ENCODE measurements at regions not wholly inside any gene's neighbourhood (a gene's known extent, or its start where the extent isn't known, plus 50 kb on each side); places are given as distances from the start of the nearest gene placed in this dataset.

DNA sequence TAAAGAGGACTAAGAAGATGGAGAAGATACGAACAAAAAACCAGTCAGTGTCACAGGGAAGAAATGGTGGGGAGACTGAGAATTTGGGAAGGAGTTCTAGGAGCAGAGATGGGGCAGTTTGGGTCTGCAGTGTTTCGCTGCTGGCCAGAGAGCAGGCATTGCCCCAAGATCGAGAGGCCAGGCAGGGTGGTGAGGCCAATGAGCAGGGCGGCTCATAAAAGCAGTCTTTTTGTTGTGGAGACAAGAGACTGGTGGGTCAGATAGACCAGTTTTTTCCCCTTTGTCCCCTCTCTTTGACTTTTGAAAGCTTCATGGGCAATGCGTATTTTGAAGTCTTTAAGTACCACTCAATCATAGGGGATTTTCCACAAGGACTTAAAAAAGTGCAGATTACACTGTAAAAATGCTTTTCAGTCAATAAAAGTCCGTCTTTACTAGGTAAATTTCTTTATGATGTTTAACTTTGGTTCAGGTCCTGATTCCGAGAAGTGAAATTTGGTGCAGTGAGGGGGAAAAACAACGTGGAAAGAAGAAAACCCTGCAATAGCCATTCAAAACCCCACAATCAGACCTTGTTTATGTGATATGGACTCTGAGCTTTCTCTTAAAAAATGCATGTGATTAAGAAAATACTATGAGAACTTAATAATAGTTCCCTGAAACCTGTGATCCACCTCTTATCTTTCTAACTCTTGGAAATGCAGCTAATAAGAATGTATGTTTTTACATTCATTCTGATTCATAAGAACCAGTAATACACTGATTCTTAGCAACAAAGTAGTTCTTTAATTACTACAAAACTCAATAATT lies 338.9 kb downstream of the KLF5 start:
- Histone ChIP-seq H2AFZ (ENCODE audit: low read length, unreplicated experiment) (no peak overlapping the region), H3K27ac (ENCODE audit: low read depth, low read length) (no peak overlapping the region), H3K4me3 (ENCODE audit: low read depth, low read length) (no peak overlapping the region), H3K79me2 (ENCODE audit: control insufficient read depth, insufficient read depth, low read length, unreplicated experiment) (no peaks in the 10 kb centered on the region), H3K27me3 (ENCODE audit: insufficient read depth, low read length) (no peaks in the 10 kb centered on the region), H3K36me3 (ENCODE audit: insufficient read depth, low read length) (no peaks in the 10 kb centered on the region), H3K4me1 (ENCODE audit: control insufficient read depth, insufficient read depth, low read length, unreplicated experiment) (no peaks in the 10 kb centered on the region)

DNA sequence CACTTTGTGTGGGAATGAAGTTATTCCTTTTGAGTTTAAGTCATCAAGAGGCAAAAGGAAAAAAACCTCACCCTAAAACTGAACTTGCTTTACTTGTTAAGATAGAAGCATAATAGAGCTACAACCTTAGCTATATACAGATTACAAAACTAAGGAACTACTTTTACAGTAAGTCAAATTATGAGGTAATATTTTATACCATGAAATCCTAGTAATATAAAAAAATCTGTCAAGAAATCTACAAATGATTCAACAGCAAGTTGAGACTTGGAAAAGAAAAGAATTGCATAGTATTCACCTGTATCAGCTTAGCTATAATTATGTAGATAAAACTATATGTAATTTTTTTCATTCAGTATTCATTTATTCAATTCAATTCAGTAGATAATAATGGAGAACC lies 335.3 kb downstream of the KLF5 start:
- no peaks in the 10 kb centered on the region for H3K79me2 ChIP-seq (ENCODE audit: control insufficient read depth, insufficient read depth, low read length, unreplicated experiment)
- no peaks in the 10 kb centered on the region for H3K27me3 ChIP-seq (ENCODE audit: insufficient read depth, low read length)
- no peak overlapping the region for H3K27ac ChIP-seq (ENCODE audit: low read depth, low read length)
- no peaks in the 10 kb centered on the region for H3K4me1 ChIP-seq (ENCODE audit: control insufficient read depth, insufficient read depth, low read length, unreplicated experiment)
- H3K36me3 ChIP-seq (ENCODE audit: insufficient read depth, low read length), result no peaks in the 10 kb centered on the region
- no peak overlapping the region for H2AFZ ChIP-seq (ENCODE audit: low read length, unreplicated experiment)
- no peak overlapping the region for H3K4me3 ChIP-seq (ENCODE audit: low read depth, low read length)

DNA sequence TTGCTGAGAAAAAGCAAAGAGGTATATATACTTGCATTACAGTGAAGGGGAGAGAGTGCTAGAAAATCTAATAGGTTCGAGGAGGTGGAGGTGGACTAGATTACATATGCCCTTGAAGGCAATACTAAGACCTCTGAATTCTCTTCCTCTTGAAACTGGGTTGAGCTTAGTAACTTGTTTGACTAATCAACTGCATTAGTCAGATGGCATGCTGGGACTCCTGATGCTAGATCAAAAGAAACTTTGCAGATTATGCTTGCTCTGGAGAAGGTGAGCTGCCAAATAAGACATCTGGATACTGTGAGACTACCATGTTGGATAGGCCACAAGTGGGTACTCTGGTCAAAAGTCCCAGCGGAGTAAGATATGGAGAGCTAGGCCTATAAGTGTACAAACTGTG lies 331.3 kb downstream of the KLF5 start:
- no peaks in the 10 kb centered on the region for H3K79me2 ChIP-seq (ENCODE audit: control insufficient read depth, insufficient read depth, low read length, unreplicated experiment)
- no peak overlapping the region for H2AFZ ChIP-seq (ENCODE audit: low read length, unreplicated experiment)
- H3K27ac ChIP-seq (ENCODE audit: low read depth, low read length), result no peak overlapping the region
- H3K4me1 ChIP-seq (ENCODE audit: control insufficient read depth, insufficient read depth, low read length, unreplicated experiment), result no peaks in the 10 kb centered on the region
- H3K4me3 ChIP-seq (ENCODE audit: low read depth, low read length), result no peak overlapping the region
- H3K27me3 ChIP-seq (ENCODE audit: insufficient read depth, low read length), result no peaks in the 10 kb centered on the region
- H3K36me3 ChIP-seq (ENCODE audit: insufficient read depth, low read length), result no peaks in the 10 kb centered on the region

DNA sequence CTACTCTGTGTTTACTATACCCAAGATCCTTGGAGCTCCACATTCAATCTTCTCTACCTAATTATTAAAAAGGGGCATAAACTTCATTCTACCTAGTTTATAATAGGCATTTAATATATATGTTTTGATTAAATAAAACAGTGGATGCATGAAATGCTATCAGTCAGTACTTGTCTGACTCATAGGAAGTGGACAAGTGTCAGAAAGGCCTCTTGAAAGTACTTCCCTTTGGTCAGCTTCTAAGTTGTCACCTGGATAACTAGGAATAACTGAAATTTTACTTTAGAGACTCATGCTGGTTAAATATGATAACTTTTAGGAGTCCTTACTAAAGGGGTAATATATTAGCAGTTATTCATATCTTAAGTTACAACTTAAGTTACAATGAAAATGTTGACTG lies 329.8 kb downstream of the KLF5 start:
- Histone ChIP-seq H3K4me3 (ENCODE audit: low read depth, low read length) (no peak overlapping the region), H3K4me1 (ENCODE audit: control insufficient read depth, insufficient read depth, low read length, unreplicated experiment) (no peaks in the 10 kb centered on the region), H2AFZ (ENCODE audit: low read length, unreplicated experiment) (no peak overlapping the region), H3K27ac (ENCODE audit: low read depth, low read length) (no peak overlapping the region), H3K36me3 (ENCODE audit: insufficient read depth, low read length) (no peaks in the 10 kb centered on the region), H3K79me2 (ENCODE audit: control insufficient read depth, insufficient read depth, low read length, unreplicated experiment) (no peaks in the 10 kb centered on the region), H3K27me3 (ENCODE audit: insufficient read depth, low read length) (no peaks in the 10 kb centered on the region)

DNA sequence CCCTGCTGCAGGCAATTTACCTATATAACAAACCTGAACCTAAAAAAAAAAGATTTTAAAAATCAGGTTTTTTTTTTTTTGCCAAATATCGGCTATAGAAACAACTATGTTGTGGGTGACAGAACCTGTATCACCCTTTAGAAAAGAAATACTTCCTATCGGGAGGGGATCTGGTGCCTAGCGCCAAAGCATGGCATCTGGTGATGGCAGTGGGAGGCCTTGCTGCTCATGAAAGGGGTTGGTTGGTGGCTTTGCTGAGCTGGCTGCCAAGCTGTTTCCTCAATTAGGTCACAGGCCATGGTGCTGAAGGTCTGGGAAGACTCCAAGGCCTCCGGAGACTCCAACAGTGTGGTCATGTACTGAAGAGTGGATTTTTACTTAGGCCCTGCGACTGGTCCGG lies 328.5 kb downstream of the KLF5 start:
- no peak overlapping the region for H3K27ac ChIP-seq (ENCODE audit: low read depth, low read length)
- no peaks in the 10 kb centered on the region for H3K79me2 ChIP-seq (ENCODE audit: control insufficient read depth, insufficient read depth, low read length, unreplicated experiment)
- H2AFZ ChIP-seq (ENCODE audit: low read length, unreplicated experiment), result no peak overlapping the region
- no peaks in the 10 kb centered on the region for H3K4me1 ChIP-seq (ENCODE audit: control insufficient read depth, insufficient read depth, low read length, unreplicated experiment)
- no peaks in the 10 kb centered on the region for H3K36me3 ChIP-seq (ENCODE audit: insufficient read depth, low read length)
- H3K27me3 ChIP-seq (ENCODE audit: insufficient read depth, low read length), result no peaks in the 10 kb centered on the region
- no peak overlapping the region for H3K4me3 ChIP-seq (ENCODE audit: low read depth, low read length)

DNA sequence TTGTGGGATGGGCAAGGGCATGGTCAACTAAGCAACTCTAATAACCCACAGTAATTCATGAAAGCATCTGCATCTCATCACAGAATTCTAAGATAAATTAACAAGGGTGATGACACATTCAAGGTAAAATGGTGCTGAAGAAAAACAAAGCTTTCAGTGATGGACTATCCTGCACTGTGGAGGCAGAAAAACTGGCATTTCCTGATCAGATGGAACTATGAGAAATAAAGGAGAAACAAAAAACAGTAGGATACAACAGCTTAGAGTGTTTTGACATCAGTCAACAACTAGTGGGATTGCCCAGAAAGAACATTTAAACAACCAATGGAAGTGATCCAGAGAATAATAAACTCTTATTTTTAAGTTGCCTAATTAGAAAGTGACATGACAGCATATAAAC lies 327.0 kb downstream of the KLF5 start:
- Histone ChIP-seq H3K36me3 (ENCODE audit: insufficient read depth, low read length) (no peaks in the 10 kb centered on the region), H2AFZ (ENCODE audit: low read length, unreplicated experiment) (no peak overlapping the region), H3K79me2 (ENCODE audit: control insufficient read depth, insufficient read depth, low read length, unreplicated experiment) (no peaks in the 10 kb centered on the region), H3K4me1 (ENCODE audit: control insufficient read depth, insufficient read depth, low read length, unreplicated experiment) (no peaks in the 10 kb centered on the region), H3K27ac (ENCODE audit: low read depth, low read length) (no peak overlapping the region), H3K4me3 (ENCODE audit: low read depth, low read length) (no peak overlapping the region), H3K27me3 (ENCODE audit: insufficient read depth, low read length) (no peaks in the 10 kb centered on the region)

DNA sequence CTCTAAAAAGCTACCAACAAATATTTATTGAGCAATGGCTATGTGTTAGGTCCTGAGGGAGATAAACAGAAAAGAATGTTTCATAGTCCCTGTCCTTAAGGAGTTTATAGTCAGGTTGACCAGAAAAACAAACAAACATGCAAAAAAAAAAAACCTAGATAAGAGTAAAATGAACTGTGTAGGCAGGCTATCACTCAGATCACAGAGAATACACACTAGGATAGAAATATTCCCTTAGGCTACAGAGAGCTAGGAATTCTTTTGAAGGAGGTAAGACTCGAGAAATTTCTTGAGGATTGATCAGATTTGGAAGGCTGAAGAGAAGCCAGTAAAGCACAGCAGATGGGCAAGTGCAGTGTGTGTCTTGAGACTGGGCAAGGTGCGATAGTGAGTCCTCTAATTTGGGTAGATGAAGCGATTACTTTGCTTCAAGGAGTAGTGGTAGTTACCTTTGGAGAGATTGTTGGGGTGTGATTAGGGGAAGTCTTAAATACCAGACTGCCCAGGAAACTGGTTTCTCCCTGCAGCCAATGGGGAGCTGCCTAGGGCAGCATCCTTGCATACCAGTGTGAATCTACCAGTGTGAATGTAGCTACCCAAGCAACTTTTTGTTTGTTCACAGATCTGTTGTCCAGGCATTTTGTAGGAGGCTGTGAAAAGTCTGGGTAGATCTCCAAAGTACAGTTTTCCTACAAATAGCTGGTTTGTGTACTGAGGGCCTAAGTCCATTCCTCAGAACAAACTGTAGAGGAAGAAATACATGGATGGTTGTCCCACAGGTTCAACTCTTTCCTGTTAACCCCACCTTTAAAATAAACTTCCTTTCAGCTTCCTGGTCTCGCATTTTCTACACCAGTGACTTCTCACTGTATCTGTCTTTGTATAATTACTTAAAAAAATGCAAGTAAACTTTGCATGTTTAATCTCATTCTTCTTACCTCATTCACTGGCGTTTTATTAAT lies 314.1 kb downstream of the KLF5 start:
- Histone ChIP-seq H3K79me2 (ENCODE audit: control insufficient read depth, insufficient read depth, low read length, unreplicated experiment) (no peaks in the 10 kb centered on the region), H3K27ac (ENCODE audit: low read depth, low read length) (no peak overlapping the region), H2AFZ (ENCODE audit: low read length, unreplicated experiment) (no peak overlapping the region), H3K27me3 (ENCODE audit: insufficient read depth, low read length) (0 out of 2 replicates have a peak, but pooled peaks cover 6% of the 10 kb centered on the region), H3K36me3 (ENCODE audit: insufficient read depth, low read length) (no peaks in the 10 kb centered on the region), H3K4me1 (ENCODE audit: control insufficient read depth, insufficient read depth, low read length, unreplicated experiment) (no peaks in the 10 kb centered on the region), H3K4me3 (ENCODE audit: low read depth, low read length) (no peak overlapping the region)

DNA sequence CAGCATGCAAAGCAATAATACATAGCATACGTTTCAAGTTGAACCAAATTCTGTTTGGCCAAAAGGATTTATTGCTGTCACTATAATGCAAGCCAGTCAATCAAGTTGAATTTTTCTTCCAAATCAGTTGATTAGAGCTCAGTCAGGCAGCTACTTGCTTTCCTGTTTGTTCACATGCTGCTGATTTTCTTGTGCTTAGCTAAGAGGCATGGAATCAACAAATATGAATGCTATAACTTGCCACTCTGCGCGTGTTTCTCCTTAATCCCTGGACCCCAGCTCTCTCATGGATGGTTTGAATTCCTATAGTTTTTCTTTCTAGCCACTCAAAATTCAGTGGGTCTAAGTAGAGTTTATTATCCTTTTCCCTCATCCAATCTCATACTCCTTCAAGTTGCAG lies 311.3 kb downstream of the KLF5 start:
- Histone ChIP-seq H3K79me2 (ENCODE audit: control insufficient read depth, insufficient read depth, low read length, unreplicated experiment) (no peaks in the 10 kb centered on the region), H3K36me3 (ENCODE audit: insufficient read depth, low read length) (no peaks in the 10 kb centered on the region), H3K27ac (ENCODE audit: low read depth, low read length) (no peak overlapping the region), H3K27me3 (ENCODE audit: insufficient read depth, low read length) (0 out of 2 replicates have a peak, but pooled peaks cover 6% of the 10 kb centered on the region), H2AFZ (ENCODE audit: low read length, unreplicated experiment) (no peak overlapping the region), H3K4me1 (ENCODE audit: control insufficient read depth, insufficient read depth, low read length, unreplicated experiment) (no peaks in the 10 kb centered on the region), H3K4me3 (ENCODE audit: low read depth, low read length) (no peak overlapping the region)

DNA sequence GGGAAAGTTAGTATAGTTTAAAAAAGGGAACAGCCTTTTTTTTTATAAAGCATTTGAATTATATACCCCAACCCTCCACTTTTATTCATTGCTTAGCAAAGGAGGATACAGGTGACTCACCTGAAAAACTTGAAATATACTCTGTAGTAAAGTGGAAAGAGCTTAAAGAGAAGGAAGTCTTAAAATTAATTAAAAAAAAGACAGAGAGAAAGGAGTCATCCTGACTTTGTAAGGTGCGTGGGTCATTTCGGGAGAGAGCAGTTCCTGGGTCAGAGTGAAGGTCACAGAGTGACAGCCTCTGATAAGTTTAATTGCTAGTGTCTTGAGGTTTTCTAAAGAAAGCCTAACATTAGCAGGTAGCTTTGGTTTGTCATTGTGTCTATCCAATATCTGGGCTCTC lies 310.3 kb downstream of the KLF5 start:
- H3K79me2 ChIP-seq (ENCODE audit: control insufficient read depth, insufficient read depth, low read length, unreplicated experiment), result no peaks in the 10 kb centered on the region
- H3K4me3 ChIP-seq (ENCODE audit: low read depth, low read length), result no peak overlapping the region
- no peaks in the 10 kb centered on the region for H3K4me1 ChIP-seq (ENCODE audit: control insufficient read depth, insufficient read depth, low read length, unreplicated experiment)
- H3K36me3 ChIP-seq (ENCODE audit: insufficient read depth, low read length), result no peaks in the 10 kb centered on the region
- H3K27me3 ChIP-seq (ENCODE audit: insufficient read depth, low read length), result 0 out of 2 replicates have a peak, but pooled peaks cover 6% of the 10 kb centered on the region
- H3K27ac ChIP-seq (ENCODE audit: low read depth, low read length), result no peak overlapping the region
- H2AFZ ChIP-seq (ENCODE audit: low read length, unreplicated experiment), result no peak overlapping the region

DNA sequence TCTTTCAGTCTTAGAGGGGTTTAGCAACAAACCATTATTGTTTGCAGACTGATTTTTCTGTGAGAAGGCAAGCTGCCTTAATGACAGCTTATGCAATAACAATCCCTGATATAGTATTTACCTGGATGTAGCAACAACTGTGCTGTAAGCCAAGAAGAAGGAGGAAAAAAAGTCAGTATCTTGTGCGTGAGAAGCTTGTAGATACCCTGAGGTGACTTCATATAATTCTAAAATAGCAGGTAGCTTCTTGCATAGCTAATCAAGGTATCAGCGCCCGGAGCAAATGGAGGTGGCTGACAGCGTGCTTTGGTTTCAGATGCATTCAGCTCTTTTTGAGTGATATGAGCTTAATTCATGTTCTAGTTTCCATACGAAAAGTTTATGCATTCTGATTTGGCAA lies 309.8 kb downstream of the KLF5 start:
- no peaks in the 10 kb centered on the region for H3K4me1 ChIP-seq (ENCODE audit: control insufficient read depth, insufficient read depth, low read length, unreplicated experiment)
- H3K27ac ChIP-seq (ENCODE audit: low read depth, low read length), result no peak overlapping the region
- no peaks in the 10 kb centered on the region for H3K36me3 ChIP-seq (ENCODE audit: insufficient read depth, low read length)
- no peak overlapping the region for H2AFZ ChIP-seq (ENCODE audit: low read length, unreplicated experiment)
- 0 out of 2 replicates have a peak, but pooled peaks cover 6% of the 10 kb centered on the region for H3K27me3 ChIP-seq (ENCODE audit: insufficient read depth, low read length)
- no peaks in the 10 kb centered on the region for H3K79me2 ChIP-seq (ENCODE audit: control insufficient read depth, insufficient read depth, low read length, unreplicated experiment)
- no peak overlapping the region for H3K4me3 ChIP-seq (ENCODE audit: low read depth, low read length)
